ENCODE measurements at regions not wholly inside any gene's neighbourhood (a gene's known extent, or its start where the extent isn't known, plus 50 kb on each side); places are given as distances from the start of the nearest gene placed in this dataset.

- TF ChIP-seq, protein P1, sequence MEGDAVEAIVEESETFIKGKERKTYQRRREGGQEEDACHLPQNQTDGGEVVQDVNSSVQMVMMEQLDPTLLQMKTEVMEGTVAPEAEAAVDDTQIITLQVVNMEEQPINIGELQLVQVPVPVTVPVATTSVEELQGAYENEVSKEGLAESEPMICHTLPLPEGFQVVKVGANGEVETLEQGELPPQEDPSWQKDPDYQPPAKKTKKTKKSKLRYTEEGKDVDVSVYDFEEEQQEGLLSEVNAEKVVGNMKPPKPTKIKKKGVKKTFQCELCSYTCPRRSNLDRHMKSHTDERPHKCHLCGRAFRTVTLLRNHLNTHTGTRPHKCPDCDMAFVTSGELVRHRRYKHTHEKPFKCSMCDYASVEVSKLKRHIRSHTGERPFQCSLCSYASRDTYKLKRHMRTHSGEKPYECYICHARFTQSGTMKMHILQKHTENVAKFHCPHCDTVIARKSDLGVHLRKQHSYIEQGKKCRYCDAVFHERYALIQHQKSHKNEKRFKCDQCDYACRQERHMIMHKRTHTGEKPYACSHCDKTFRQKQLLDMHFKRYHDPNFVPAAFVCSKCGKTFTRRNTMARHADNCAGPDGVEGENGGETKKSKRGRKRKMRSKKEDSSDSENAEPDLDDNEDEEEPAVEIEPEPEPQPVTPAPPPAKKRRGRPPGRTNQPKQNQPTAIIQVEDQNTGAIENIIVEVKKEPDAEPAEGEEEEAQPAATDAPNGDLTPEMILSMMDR (IDR thresholded peaks at IDR 0.05) = no peak
- TF ChIP-seq POLR2A (IDR thresholded peaks at IDR 0.05) = no peak
Observed at GRCh38 chr6:167695831-167696230, 130.9 kb upstream of the AFDN start.

Data from thyroid gland (tissue), 4 donors.